IPS-11a (cell line): ENCODE measurements at regions not wholly inside any gene's neighbourhood (a gene's known extent, or its start where the extent isn't known, plus 50 kb on each side); places are given as distances from the start of the nearest gene placed in this dataset.

Experiments
- H3K4me3 ChIP-seq: one replicate; pipeline ENCODE4 v1.5.1; 2013; ENCODE audit warnings: low read depth, low read length, control low read depth

GRCh38 chr12:41778934-41779333 is 365.7 kb downstream of the GXYLT1 start:
- no peak overlapping the region for H3K4me3 ChIP-seq

GRCh38 chr12:41777064-41777790 is 367.4 kb downstream of the GXYLT1 start:
- H3K4me3 ChIP-seq, result no peak overlapping the region

- H3K4me3 ChIP-seq, result no peak overlapping the region
Measured at GRCh38 chr12:41772478-41772877, 372.2 kb downstream of the GXYLT1 start.

GRCh38 chr12:41769810-41770209 is 374.9 kb downstream of the GXYLT1 start:
- H3K4me3 ChIP-seq, result no peak overlapping the region

- H3K4me3 ChIP-seq, result no peak overlapping the region
Measured at GRCh38 chr12:41768456-41768855, 376.2 kb downstream of the GXYLT1 start.

- H3K4me3 ChIP-seq, result no peak overlapping the region
Measured at GRCh38 chr12:41762691-41763090, 382.0 kb downstream of the GXYLT1 start.

- H3K4me3 ChIP-seq, result no peak overlapping the region
Measured at GRCh38 chr12:41745593-41745992, 399.1 kb downstream of the GXYLT1 start.

GRCh38 chr12:41743835-41744234 is 400.8 kb downstream of the GXYLT1 start:
- no peak overlapping the region for H3K4me3 ChIP-seq

- H3K4me3 ChIP-seq, result no peak overlapping the region
Measured at GRCh38 chr12:41739066-41739465, 405.6 kb downstream of the GXYLT1 start.

- no peak overlapping the region for H3K4me3 ChIP-seq
Measured at GRCh38 chr12:41737423-41737822, 407.3 kb downstream of the GXYLT1 start.

GRCh38 chr12:41736436-41736835 is 408.2 kb downstream of the GXYLT1 start:
- no peak overlapping the region for H3K4me3 ChIP-seq

- H3K4me3 ChIP-seq, result no peak overlapping the region
Measured at GRCh38 chr12:41731691-41732090, 413.0 kb downstream of the GXYLT1 start.

- no peak overlapping the region for H3K4me3 ChIP-seq
Measured at GRCh38 chr12:41731061-41731460, 413.6 kb downstream of the GXYLT1 start.

GRCh38 chr12:41724216-41724615 is 420.5 kb downstream of the GXYLT1 start:
- no peak overlapping the region for H3K4me3 ChIP-seq

- H3K4me3 ChIP-seq, result no peak overlapping the region
Measured at GRCh38 chr12:41719214-41719613, 425.5 kb downstream of the GXYLT1 start.

- H3K4me3 ChIP-seq, result no peak overlapping the region
Measured at GRCh38 chr12:41715256-41715655, 429.4 kb downstream of the GXYLT1 start.

- H3K4me3 ChIP-seq, result no peak overlapping the region
Measured at GRCh38 chr12:41709463-41710285, 435.0 kb downstream of the GXYLT1 start.

- H3K4me3 ChIP-seq, result no peak overlapping the region
Measured at GRCh38 chr12:41709012-41709411, 435.7 kb downstream of the GXYLT1 start.

GRCh38 chr12:41706376-41706775 is 438.3 kb downstream of the GXYLT1 start:
- no peak overlapping the region for H3K4me3 ChIP-seq

- H3K4me3 ChIP-seq, result no peak overlapping the region
Measured at GRCh38 chr12:41701943-41702601, 442.6 kb downstream of the GXYLT1 start.

- no peak overlapping the region for H3K4me3 ChIP-seq
Measured at GRCh38 chr12:41700940-41701339, 443.7 kb downstream of the GXYLT1 start.

GRCh38 chr12:41699658-41700057 is 445.0 kb downstream of the GXYLT1 start:
- no peak overlapping the region for H3K4me3 ChIP-seq
